ENCODE measurements at regions not wholly inside any gene's neighbourhood (a gene's known extent, or its start where the extent isn't known, plus 50 kb on each side); places are given as distances from the start of the nearest gene placed in this dataset.
"Not testable (repeated sequence)": the region's sequence is repeated elsewhere in the genome, so short reads cannot be mapped to it uniquely, and the experiment has no call there.

DNA sequence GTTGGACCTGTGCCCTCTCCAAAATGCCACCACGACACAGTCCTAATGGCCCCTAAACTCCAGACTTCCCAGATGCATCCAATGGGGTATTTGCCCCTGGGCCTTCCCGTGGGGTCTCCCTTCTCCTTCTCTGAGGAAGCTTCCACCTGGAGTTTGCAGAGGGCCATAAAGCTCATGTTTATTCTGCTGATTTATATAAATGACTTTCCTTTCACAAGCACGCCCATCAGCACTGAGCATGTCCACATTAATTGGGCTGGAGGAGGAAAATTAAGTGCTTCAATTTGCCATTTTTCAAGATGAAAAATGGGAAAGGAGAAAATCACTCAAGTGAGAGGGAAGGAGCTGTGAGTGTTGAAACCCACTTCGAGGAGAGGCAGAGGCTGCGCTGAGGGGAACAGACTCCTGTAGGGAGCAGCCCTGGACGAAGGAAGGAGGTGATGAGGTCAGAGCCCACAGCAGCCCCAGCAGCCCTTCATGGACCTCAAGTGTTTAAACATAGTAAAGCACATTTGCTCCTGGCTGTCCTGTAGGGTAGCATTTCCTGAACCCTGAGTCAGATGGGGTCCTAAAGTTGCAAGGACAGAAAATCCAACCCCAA is 434.9 kb upstream of the SULF2 start:
- DNase-seq: no peak
- Histone ChIP-seq H3K27me3 (peaks cover 0 to 22% of the 10 kb centered on the region in 2 donors), H3K9me3 (no peaks in the 10 kb centered on the region), H3K4me1 (no peaks in the 10 kb centered on the region), H3K4me3 (no peak overlapping the region), H3K27ac (no peak overlapping the region), H3K36me3 (no peaks in the 10 kb centered on the region)
- TF ChIP-seq, protein P1, sequence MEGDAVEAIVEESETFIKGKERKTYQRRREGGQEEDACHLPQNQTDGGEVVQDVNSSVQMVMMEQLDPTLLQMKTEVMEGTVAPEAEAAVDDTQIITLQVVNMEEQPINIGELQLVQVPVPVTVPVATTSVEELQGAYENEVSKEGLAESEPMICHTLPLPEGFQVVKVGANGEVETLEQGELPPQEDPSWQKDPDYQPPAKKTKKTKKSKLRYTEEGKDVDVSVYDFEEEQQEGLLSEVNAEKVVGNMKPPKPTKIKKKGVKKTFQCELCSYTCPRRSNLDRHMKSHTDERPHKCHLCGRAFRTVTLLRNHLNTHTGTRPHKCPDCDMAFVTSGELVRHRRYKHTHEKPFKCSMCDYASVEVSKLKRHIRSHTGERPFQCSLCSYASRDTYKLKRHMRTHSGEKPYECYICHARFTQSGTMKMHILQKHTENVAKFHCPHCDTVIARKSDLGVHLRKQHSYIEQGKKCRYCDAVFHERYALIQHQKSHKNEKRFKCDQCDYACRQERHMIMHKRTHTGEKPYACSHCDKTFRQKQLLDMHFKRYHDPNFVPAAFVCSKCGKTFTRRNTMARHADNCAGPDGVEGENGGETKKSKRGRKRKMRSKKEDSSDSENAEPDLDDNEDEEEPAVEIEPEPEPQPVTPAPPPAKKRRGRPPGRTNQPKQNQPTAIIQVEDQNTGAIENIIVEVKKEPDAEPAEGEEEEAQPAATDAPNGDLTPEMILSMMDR (IDR thresholded peaks at IDR 0.05): no peak
- intact Hi-C loops (cut with DNase I; ENCODE audit: low total_unique reads): no loop called here

DNA sequence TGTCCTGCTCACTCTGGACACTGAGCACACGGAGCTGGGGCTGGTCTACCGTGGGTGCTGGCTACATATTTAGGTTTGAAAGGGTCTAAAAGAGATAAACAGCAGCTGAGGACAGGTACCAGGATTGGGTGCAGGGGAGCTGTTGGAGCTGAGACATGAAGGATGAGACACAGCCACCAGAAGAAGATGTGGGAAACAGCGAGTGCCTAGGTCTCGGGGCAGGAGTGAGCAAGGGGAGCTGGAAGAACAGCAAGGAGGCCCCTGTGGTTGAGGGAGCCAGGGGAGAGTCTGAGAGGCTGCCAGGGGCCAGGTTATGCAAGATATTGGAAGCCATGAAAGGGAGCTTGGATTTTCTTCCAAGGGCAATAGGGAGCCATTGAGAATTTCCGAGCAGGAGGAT is 434.0 kb upstream of the SULF2 start:
- H3K4me1 ChIP-seq: no peaks in the 10 kb centered on the region
- intact Hi-C loops (cut with DNase I; ENCODE audit: low total_unique reads): no loop called here
- H3K9me3 ChIP-seq: no peaks in the 10 kb centered on the region
- TF ChIP-seq, protein P1 (IDR thresholded peaks at IDR 0.05): no peak
- H3K27me3 ChIP-seq: peaks cover 0 to 24% of the 10 kb centered on the region in 2 donors
- no peaks in the 10 kb centered on the region for H3K36me3 ChIP-seq
- no peak overlapping the region for H3K4me3 ChIP-seq
- no peak for DNase-seq
- H3K27ac ChIP-seq: no peak overlapping the region

DNA sequence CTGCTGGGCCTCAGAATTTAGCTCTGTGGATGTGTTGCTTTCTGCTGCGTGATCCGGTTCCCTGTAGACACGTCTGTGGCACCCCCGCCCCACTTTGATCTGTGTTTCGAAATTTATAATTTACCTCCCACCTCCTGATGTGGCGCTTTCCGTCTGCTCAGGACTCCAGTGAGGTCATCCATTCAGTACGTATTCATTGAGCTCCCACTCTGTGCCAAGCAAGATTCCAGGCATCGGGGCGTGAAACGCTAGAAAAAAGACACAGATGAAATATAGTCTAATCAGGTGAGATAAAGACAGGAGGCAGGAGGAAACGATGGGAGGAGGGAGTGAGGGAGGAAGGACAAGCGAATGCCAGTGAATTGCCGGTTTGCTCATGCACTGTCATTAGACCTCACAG is 431.9 kb upstream of the SULF2 start:
- Histone ChIP-seq H3K9me3 (no peaks in the 10 kb centered on the region), H3K36me3 (no peaks in the 10 kb centered on the region), H3K27me3 (peaks cover 0 to 12% of the 10 kb centered on the region in 2 donors), H3K4me3 (no peak overlapping the region), H3K27ac (no peak overlapping the region), H3K4me1 (no peaks in the 10 kb centered on the region)
- intact Hi-C loops (cut with DNase I; ENCODE audit: low total_unique reads): no loop called here
- no peak for DNase-seq
- TF ChIP-seq, protein P1 (IDR thresholded peaks at IDR 0.05): no peak

DNA sequence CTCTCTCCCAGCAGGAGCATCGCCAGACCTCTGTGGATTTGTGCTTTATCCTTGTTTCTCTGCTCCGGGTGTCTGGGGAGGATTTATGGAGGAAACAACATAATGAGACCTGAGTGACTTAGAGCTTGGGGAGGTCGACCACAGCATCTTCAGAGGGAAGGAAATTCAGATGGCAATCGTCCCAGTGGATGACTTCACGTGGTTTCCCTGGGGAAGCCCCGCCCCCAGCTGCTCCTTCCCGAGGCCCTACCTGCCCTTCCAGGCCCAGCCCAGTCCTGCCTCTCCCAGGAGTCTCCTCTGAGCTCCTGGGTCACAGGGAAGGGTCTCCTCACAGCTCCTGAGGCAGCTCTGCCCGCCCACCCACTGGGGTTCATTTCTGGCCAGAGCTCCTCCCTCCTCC is 430.3 kb upstream of the SULF2 start:
- Histone ChIP-seq H3K4me3 (no peak overlapping the region), H3K36me3 (no peaks in the 10 kb centered on the region), H3K9me3 (no peaks in the 10 kb centered on the region), H3K27me3 (peaks cover 0 to 11% of the 10 kb centered on the region in 2 donors), H3K4me1 (no peaks in the 10 kb centered on the region), H3K27ac (no peak overlapping the region)
- intact Hi-C loops (cut with DNase I; ENCODE audit: low total_unique reads): no loop called here
- TF ChIP-seq, protein P1 (IDR thresholded peaks at IDR 0.05): no peak
- no peak for DNase-seq

DNA sequence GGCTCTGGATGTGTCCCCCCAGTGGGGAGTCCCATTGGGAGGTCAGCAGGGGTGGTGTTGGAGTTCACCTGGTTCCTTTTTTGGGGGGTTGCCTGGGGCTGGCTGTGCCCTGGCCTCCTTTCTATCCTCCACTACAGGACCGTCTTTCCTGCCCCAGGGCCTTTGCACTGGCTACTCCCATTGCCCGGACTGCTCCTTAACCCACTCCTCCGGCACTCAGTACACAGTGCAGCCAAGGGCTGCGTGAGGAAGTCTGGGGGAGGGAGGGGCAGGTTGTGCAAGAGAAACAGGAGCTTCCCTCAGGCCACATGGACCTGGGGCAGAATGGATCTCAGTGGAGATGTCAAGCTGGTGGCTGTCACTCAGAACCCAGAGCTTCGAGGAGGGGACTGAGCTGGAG is 429.3 kb upstream of the SULF2 start:
- Histone ChIP-seq H3K27me3 (peaks cover 0 to 14% of the 10 kb centered on the region in 2 donors), H3K9me3 (no peaks in the 10 kb centered on the region), H3K27ac (no peak overlapping the region), H3K4me3 (no peak overlapping the region), H3K36me3 (no peaks in the 10 kb centered on the region), H3K4me1 (no peaks in the 10 kb centered on the region)
- TF ChIP-seq, protein P1 (IDR thresholded peaks at IDR 0.05): no peak
- no peak for DNase-seq
- intact Hi-C loops (cut with DNase I; ENCODE audit: low total_unique reads): no loop called here

DNA sequence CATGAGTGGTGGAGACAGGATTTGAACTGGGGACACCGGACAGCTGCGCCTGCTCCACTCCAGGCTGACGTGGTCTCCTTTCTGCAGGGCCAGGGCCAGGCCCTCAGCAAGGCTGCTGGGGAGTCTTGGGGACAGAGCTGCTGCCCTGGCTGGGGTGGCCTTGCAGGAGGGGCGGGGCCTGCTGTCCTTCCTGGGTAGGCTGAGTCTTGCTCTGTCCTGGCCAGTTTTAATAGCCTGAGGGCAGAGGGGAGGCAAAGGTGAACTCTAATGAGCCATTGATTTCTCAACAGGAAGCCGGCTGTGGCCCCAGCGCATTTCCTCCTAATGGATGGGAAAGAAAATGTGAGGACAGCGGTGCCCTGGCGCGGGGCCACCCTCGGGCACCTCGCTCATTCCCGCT is 428.4 kb upstream of the SULF2 start:
- H3K27me3 ChIP-seq: peaks cover 0 to 14% of the 10 kb centered on the region in 2 donors
- H3K4me3 ChIP-seq; H3K9me3 ChIP-seq; DNase-seq; intact Hi-C loops (cut with DNase I; ENCODE audit: low total_unique reads); H3K27ac ChIP-seq; H3K4me1 ChIP-seq; H3K36me3 ChIP-seq: not testable (repeated sequence)
